Gastroesophageal sphincter (tissue), 4 donors: ENCODE measurements at regions not wholly inside any gene's neighbourhood (a gene's known extent, or its start where the extent isn't known, plus 50 kb on each side); places are given as distances from the start of the nearest gene placed in this dataset.

Source experiments
- ATAC-seq: fragments of 150-250 bp; one replicate; pipeline ENCODE4 v1.9.1; 2016; ENCODE audit warnings: mild to moderate bottlenecking, moderate library complexity
- H3K27ac ChIP-seq, 4 donors: fragments of 200-600 bp; sonication (generic) in 3 of 4; 1 replicate in 3 of 4; 2 replicates in 1 of 4; pipeline ENCODE4 v1.5.1; 2016 to 2019
- H3K27me3 ChIP-seq: fragments of 200-600 bp; sonication (generic); one replicate; pipeline ENCODE4 v1.5.1; 2019
- H3K36me3 ChIP-seq, 2 donors: fragments of 200-600 bp; sonication (generic); one replicate each; pipeline ENCODE4 v1.5.1; 2019; ENCODE audit warnings: control low read depth in 1 of 2
- H3K4me1 ChIP-seq, 3 donors: fragments of 200-600 bp; sonication (generic); 1 replicate in 2 of 3; 2 replicates in 1 of 3; pipeline ENCODE4 v1.5.1; 2016 to 2019; ENCODE audit warnings: control low read depth in 2 of 3
- H3K4me3 ChIP-seq, 2 donors: fragments of 200-600 bp; sonication (generic); one replicate each; pipeline ENCODE4 v1.5.1; 2019; ENCODE audit warnings: mild to moderate bottlenecking in 1 of 2, moderate library complexity in 1 of 2
- H3K9me3 ChIP-seq, 3 donors: fragments of 200-600 bp; sonication (generic); one replicate each; pipeline ENCODE4 v1.5.1; 2017 to 2019; ENCODE audit warnings: control low read depth in 2 of 3
- EP300 ChIP-seq: sonication (generic); formaldehyde crosslinking; IDR thresholded peaks from one replicate; pipeline ENCODE4 v1.6.1; 2017; ENCODE audit warnings: antibody characterized with exemption, mild to moderate bottlenecking
- POLR2A ChIP-seq, 2 donors: fragments of 450-650 bp; IDR thresholded peaks; one replicate each; pipeline ENCODE4 v1.6.1; 2017; ENCODE audit warnings: antibody characterized with exemption in 2 of 2, mild to moderate bottlenecking in 2 of 2, moderate library complexity in 1 of 2
- POLR2AphosphoS5 ChIP-seq: sonication (generic); formaldehyde crosslinking; IDR thresholded peaks from one replicate; pipeline ENCODE4 v1.6.1; 2017; ENCODE audit warnings: antibody characterized with exemption
- whole genome bisulfite sequencing, 2 donors: methylation state at CpG; one replicate each; pipeline ENCODE4 v1.1.5; 2018; ENCODE audit warnings: low coverage in 1 of 2; 5-methylcytosine and 5-hydroxymethylcytosine counted together
- TF ChIP-seq, protein P1 (sequence below), 4 experiments: fragments of 200-600 bp in 2 of 4; fragments of 450-650 bp in 2 of 4; sonication (generic) in 1 of 4; IDR thresholded peaks; one replicate each; pipeline ENCODE4 v1.5.1; 2017 to 2019; ENCODE audit warnings: antibody characterized with exemption in 4 of 4, mild to moderate bottlenecking in 2 of 4, moderate library complexity in 2 of 4

DNA sequence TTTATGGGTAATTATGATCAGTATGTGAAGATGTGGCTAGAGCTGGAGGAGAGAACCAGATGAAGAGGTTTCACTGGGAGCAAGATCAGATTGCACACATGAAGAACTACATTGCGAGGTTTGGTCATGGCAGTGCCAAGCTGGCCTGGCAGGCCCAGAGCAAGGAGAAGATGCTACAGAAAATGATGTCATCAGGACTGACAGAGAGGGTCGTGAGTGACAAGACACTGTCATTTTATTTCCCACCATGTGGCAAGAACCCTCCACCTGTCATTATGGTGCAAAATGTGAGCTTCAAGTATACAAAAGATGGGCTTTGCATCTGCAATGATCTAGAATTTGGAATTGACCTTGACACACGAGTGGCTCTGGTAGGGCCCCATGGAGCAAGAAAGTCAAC, 168.3 kb downstream of the C3orf38 start:
- no peak for TF ChIP-seq POLR2A (IDR thresholded peaks at IDR 0.05)
- no peak for TF ChIP-seq EP300
- no peak for TF ChIP-seq POLR2AphosphoS5
- TF ChIP-seq, protein P1, sequence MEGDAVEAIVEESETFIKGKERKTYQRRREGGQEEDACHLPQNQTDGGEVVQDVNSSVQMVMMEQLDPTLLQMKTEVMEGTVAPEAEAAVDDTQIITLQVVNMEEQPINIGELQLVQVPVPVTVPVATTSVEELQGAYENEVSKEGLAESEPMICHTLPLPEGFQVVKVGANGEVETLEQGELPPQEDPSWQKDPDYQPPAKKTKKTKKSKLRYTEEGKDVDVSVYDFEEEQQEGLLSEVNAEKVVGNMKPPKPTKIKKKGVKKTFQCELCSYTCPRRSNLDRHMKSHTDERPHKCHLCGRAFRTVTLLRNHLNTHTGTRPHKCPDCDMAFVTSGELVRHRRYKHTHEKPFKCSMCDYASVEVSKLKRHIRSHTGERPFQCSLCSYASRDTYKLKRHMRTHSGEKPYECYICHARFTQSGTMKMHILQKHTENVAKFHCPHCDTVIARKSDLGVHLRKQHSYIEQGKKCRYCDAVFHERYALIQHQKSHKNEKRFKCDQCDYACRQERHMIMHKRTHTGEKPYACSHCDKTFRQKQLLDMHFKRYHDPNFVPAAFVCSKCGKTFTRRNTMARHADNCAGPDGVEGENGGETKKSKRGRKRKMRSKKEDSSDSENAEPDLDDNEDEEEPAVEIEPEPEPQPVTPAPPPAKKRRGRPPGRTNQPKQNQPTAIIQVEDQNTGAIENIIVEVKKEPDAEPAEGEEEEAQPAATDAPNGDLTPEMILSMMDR (IDR thresholded peaks at IDR 0.05), result no peak
- Histone ChIP-seq H3K27ac (no peak overlapping the region), H3K4me1 (no peaks in the 10 kb centered on the region), H3K9me3 (no peaks in the 10 kb centered on the region), H3K27me3 (no peaks in the 10 kb centered on the region), H3K36me3 (no peaks in the 10 kb centered on the region), H3K4me3 (no peak overlapping the region)
- no peak for ATAC-seq
- WGBS, 2 donors, result 79 to 90% methylated on average over 3 of the region's 3 CpGs

DNA sequence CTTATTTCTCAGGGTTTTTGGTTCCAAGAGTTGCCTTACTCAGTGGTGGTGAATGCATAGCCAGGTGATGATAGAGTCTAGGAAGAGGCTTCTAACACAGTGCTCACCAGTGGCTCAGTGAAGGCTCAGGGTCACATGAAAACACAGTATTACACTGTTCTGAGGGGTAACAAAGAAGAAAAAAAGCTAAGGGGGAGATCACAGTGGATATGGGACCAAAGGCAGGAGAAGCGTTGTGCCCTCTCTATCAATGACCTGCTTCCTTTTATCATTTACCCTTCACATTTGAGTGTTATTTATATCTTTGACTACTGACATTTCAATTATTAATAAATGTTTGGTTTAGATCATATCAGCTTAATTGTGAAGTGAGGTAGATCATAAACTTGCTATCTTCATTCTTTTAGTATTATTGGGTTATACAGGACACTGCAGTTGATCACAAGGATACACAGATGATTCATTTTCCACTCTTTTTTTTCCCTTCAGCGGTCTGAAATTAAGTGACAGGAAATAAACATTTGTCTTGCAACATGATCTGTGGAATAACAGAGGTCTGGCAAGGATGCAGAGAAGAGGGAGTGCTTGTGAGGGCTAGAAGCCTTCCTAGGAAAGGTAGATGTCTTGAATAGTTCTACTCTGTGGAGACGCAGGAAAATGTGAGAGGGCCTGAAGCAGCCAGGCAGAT, 171.7 kb downstream of the C3orf38 start:
- no peaks in the 10 kb centered on the region for H3K9me3 ChIP-seq
- H3K4me3 ChIP-seq, result no peak overlapping the region
- TF ChIP-seq, protein P1 (IDR thresholded peaks at IDR 0.05), result no peak
- TF ChIP-seq POLR2AphosphoS5 (no peak), EP300 (no peak), POLR2A (IDR thresholded peaks at IDR 0.05) (no peak)
- H3K27ac ChIP-seq, result no peak overlapping the region
- H3K27me3 ChIP-seq, result no peaks in the 10 kb centered on the region
- WGBS, 2 donors, result 46 to 54% methylated on average over 3 of the region's 3 CpGs
- no peaks in the 10 kb centered on the region for H3K4me1 ChIP-seq
- no peak for ATAC-seq
- H3K36me3 ChIP-seq, result no peaks in the 10 kb centered on the region

DNA sequence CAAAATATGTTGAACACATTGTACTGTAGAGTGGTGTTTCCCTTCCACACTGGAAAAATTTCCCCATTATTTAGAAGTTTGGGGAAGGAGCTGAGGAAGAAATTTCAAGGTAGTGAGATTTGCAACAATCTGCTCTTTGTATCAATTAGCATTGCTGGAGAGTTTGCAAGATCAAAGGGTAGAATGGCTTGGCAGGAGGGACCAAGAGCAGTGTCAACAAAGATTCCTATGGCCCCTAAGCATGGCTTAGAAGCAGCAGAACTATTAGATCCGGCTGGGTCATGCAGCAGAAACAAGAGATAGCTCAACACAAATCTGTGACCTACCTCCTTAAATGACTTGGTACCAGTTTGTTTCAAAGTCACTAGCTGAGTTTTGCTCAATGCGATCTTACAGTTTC, 175.0 kb downstream of the C3orf38 start:
- Histone ChIP-seq H3K27ac (no peak overlapping the region), H3K9me3 (no peaks in the 10 kb centered on the region), H3K4me1 (no peaks in the 10 kb centered on the region), H3K4me3 (no peak overlapping the region), H3K36me3 (no peaks in the 10 kb centered on the region), H3K27me3 (no peaks in the 10 kb centered on the region)
- 94 to 100% methylated on average over 1 to 2 of the region's 2 CpGs for WGBS, 2 donors
- TF ChIP-seq EP300 (no peak), POLR2A (IDR thresholded peaks at IDR 0.05) (no peak), POLR2AphosphoS5 (no peak)
- TF ChIP-seq, protein P1 (IDR thresholded peaks at IDR 0.05), result no peak
- ATAC-seq, result no peak

DNA sequence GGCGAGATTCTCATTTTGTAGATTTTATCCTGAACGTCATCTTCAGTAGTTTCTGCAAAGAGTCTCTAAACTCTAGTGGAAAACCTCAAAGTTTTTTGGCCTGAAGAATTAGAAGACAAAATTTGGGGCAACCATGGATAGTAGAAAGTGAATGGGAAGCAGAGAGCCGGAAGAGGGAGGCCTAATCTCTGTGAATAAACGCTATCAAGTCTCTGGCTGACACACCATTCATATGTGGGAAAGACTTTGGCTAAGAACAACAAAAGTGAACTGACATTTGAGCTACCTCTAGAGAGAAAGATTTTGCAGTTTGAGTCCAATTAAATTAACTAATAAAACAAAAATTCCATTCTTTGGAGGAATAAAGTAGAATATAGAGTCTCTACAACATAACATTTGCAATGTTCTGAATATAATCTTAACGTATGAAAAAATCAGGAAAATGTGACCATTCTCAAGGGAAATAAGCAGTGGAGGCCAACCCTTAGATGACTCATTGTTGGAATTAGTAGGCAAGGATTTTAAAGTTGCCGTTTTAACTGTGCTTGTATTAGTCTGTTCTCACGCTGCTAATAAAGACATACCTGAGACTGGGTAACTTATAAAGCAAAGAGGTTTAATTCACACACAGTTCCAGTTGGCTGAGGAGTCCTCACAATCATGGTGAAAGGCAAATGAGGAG, 184.6 kb downstream of the C3orf38 start:
- 75 to 78% methylated on average over 6 to 7 of the region's 7 CpGs for WGBS, 2 donors
- no peak overlapping the region for H3K4me3 ChIP-seq
- ATAC-seq, result no peak
- H3K27ac ChIP-seq, result no peak overlapping the region
- H3K36me3 ChIP-seq, result no peaks in the 10 kb centered on the region
- H3K27me3 ChIP-seq, result no peaks in the 10 kb centered on the region
- TF ChIP-seq, protein P1 (IDR thresholded peaks at IDR 0.05), result no peak
- no peak for TF ChIP-seq POLR2AphosphoS5
- no peak for TF ChIP-seq POLR2A (IDR thresholded peaks at IDR 0.05)
- TF ChIP-seq EP300, result no peak
- peaks cover 0 to 22% (median 0%) of the 10 kb centered on the region in 3 donors for H3K9me3 ChIP-seq
- no peaks in the 10 kb centered on the region for H3K4me1 ChIP-seq

- H3K4me1 ChIP-seq, result no peaks in the 10 kb centered on the region
- ATAC-seq, result no peak
- H3K4me3 ChIP-seq, result no peak overlapping the region
- H3K27ac ChIP-seq, result no peak overlapping the region
- no peaks in the 10 kb centered on the region for H3K36me3 ChIP-seq
- H3K27me3 ChIP-seq, result no peaks in the 10 kb centered on the region
- no peak for TF ChIP-seq EP300
- TF ChIP-seq POLR2AphosphoS5, result no peak
- TF ChIP-seq, protein P1 (IDR thresholded peaks at IDR 0.05), result no peak
- no peak for TF ChIP-seq POLR2A (IDR thresholded peaks at IDR 0.05)
- peaks cover 0 to 22% (median 0%) of the 10 kb centered on the region in 3 donors for H3K9me3 ChIP-seq
- 86 to 88% methylated on average over 1 of the region's 1 CpG for WGBS, 2 donors
These were observed 187.1 kb downstream of the C3orf38 start for GRCh38 chr3:88336894-88337293.
